ENCODE measurements at regions not wholly inside any gene's neighbourhood (a gene's known extent, or its start where the extent isn't known, plus 50 kb on each side); places are given as distances from the start of the nearest gene placed in this dataset.

DNA sequence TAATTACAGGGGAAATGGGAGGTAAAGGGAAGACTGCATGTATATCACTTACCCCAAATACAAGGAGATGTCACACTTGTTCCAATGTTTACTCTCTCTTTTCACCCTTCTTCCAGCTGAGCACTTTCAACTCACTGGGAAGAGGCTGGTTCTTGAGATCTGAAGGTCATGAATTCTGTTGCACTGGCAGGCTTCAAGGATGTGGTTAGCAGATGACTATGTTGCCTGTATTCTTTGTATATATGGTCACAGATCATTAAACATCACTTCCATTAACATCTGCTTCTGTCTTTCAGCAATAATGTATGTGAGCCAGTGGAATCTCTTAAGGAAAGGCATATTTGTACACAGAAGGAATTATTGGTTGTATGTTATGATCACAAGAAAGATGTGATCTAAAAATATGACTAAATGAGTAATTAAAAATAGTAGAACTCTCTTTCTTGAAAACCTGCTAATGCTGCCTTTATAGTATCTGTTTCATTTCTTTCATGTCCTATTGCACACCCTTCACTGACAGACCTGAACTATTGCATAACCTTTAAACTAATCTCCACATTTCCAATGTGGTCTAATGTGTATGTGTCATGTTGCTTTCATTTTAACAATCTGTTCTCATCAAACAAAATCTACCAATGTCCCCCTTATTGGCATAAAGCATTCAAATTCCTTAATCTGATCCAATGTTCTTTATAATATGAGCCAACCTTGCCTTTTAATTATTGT is 131.4 kb upstream of the EPHA7 start:
- intact Hi-C loops (cut with DNase I), result no loop called here
- Histone ChIP-seq H3K27me3 (no peaks in the 10 kb centered on the region), H3K27ac (no peak overlapping the region), H3K4me3 (no peak overlapping the region), H3K36me3 (no peaks in the 10 kb centered on the region), H3K9ac (ENCODE audit: low read depth in 2 of 2, low read length in 2 of 2) (no peak overlapping the region), H3K4me1 (no peaks in the 10 kb centered on the region), H3K9me3 (no peaks in the 10 kb centered on the region)
- TF ChIP-seq, protein P1, sequence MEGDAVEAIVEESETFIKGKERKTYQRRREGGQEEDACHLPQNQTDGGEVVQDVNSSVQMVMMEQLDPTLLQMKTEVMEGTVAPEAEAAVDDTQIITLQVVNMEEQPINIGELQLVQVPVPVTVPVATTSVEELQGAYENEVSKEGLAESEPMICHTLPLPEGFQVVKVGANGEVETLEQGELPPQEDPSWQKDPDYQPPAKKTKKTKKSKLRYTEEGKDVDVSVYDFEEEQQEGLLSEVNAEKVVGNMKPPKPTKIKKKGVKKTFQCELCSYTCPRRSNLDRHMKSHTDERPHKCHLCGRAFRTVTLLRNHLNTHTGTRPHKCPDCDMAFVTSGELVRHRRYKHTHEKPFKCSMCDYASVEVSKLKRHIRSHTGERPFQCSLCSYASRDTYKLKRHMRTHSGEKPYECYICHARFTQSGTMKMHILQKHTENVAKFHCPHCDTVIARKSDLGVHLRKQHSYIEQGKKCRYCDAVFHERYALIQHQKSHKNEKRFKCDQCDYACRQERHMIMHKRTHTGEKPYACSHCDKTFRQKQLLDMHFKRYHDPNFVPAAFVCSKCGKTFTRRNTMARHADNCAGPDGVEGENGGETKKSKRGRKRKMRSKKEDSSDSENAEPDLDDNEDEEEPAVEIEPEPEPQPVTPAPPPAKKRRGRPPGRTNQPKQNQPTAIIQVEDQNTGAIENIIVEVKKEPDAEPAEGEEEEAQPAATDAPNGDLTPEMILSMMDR (IDR thresholded peaks at IDR 0.05), result no peak
- DNase-seq, result no peak

GRCh38 chr6:93549868-93550267 is 130.5 kb upstream of the EPHA7 start:
- Histone ChIP-seq H3K4me3 (no peak overlapping the region), H3K9me3 (no peaks in the 10 kb centered on the region), H3K9ac (ENCODE audit: low read depth in 2 of 2, low read length in 2 of 2) (no peak overlapping the region), H3K36me3 (no peaks in the 10 kb centered on the region), H3K27ac (no peak overlapping the region), H3K4me1 (no peaks in the 10 kb centered on the region), H3K27me3 (no peaks in the 10 kb centered on the region)
- intact Hi-C loops (cut with DNase I), result no loop called here
- TF ChIP-seq, protein P1 (IDR thresholded peaks at IDR 0.05), result no peak
- no peak for DNase-seq

DNA sequence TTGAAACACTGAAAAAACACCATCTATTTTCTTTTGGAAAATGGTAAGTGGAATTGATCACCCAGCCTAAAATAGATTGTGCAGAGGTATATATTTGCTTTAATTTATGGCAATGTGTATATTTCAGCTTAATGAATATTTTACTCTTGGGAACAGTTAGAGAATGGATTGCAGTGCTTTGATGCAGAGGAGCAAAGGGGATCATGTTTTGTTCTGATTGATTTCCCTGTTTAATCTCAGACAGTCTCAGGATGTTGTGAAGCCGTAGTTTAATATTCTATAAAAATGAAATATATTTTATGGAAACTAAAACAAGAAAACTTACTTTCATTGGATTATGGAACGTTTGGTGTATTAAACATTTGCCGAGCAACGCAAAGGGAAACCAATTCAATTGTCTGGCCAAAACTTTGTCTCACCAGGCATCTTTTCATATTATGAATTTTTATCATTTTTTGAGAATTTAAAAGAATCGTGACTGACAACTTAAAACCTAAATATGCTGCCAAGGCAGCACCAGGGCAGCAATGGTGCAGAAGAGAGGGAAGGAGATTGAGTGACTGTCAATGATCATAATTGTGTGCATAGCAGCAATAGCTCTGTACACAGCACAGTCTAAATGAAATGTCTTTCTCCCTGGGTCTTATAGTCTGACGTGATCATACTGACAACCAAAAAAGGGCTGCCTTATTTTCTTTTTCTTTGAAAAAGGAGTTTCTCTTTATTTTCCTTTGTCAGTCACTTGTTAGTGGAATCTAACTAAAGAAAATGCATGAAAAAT is 105.5 kb upstream of the EPHA7 start:
- intact Hi-C loops (cut with DNase I), result no loop called here
- H3K27me3 ChIP-seq, result no peaks in the 10 kb centered on the region
- H3K4me1 ChIP-seq, result no peaks in the 10 kb centered on the region
- H3K27ac ChIP-seq, result no peak overlapping the region
- no peak overlapping the region for H3K9ac ChIP-seq (ENCODE audit: low read depth in 2 of 2, low read length in 2 of 2)
- TF ChIP-seq, protein P1 (IDR thresholded peaks at IDR 0.05), result no peak
- no peak overlapping the region for H3K4me3 ChIP-seq
- no peaks in the 10 kb centered on the region for H3K9me3 ChIP-seq
- H3K36me3 ChIP-seq, result no peaks in the 10 kb centered on the region
- no peak for DNase-seq

DNA sequence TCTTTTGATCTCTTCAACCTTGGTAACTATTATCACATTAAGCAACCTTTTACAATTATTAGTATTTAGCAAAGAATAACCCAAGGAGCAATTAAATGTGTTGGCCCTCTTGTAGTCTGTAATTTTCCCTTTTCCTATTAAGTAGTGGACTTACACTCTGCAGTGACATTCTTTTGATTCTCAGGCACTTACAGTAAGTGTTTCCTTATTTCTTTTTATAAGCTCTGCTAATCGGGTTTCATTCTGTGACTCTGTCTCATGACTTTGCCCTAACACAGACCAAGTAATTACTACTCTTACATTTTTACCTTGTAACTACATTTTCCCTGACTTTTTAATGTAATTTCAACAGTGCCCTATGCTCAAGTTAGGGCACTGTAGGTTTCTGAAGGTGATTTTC is 104.0 kb upstream of the EPHA7 start:
- no peaks in the 10 kb centered on the region for H3K36me3 ChIP-seq
- H3K27ac ChIP-seq, result no peak overlapping the region
- no peaks in the 10 kb centered on the region for H3K27me3 ChIP-seq
- no peaks in the 10 kb centered on the region for H3K9me3 ChIP-seq
- no peak overlapping the region for H3K9ac ChIP-seq (ENCODE audit: low read depth in 2 of 2, low read length in 2 of 2)
- H3K4me3 ChIP-seq, result no peak overlapping the region
- intact Hi-C loops (cut with DNase I), result no loop called here
- TF ChIP-seq, protein P1 (IDR thresholded peaks at IDR 0.05), result no peak
- no peaks in the 10 kb centered on the region for H3K4me1 ChIP-seq
- no peak for DNase-seq

DNA sequence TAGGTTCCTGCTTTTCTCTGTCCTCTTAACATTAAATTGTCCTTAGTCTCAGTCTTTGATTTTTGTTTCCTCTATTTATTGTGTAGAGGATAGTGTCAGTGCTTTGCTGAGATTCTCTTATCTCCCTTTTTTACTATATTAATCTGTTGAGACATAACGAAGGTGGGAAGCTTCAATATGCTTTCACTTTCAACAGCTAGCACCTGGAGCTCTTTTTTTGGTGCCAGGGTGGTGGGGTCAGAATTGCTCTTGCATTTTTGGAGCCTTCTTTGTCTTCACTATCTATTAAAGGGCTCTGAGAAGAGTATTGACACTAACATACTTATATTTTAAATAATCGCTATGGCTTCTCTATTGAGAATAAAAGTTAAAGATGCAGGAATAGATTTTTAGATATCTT is 97.1 kb upstream of the EPHA7 start:
- no peak for DNase-seq
- intact Hi-C loops (cut with DNase I), result no loop called here
- no peak overlapping the region for H3K9ac ChIP-seq (ENCODE audit: low read depth in 2 of 2, low read length in 2 of 2)
- H3K9me3 ChIP-seq, result no peaks in the 10 kb centered on the region
- H3K36me3 ChIP-seq, result no peaks in the 10 kb centered on the region
- TF ChIP-seq, protein P1 (IDR thresholded peaks at IDR 0.05), result no peak
- no peaks in the 10 kb centered on the region for H3K4me1 ChIP-seq
- H3K27ac ChIP-seq, result no peak overlapping the region
- H3K27me3 ChIP-seq, result no peaks in the 10 kb centered on the region
- H3K4me3 ChIP-seq, result no peak overlapping the region
